ENCODE measurements at regions not wholly inside any gene's neighbourhood (a gene's known extent, or its start where the extent isn't known, plus 50 kb on each side); places are given as distances from the start of the nearest gene placed in this dataset.
"Not testable (repeated sequence)": the region's sequence is repeated elsewhere in the genome, so short reads cannot be mapped to it uniquely, and the experiment has no call there.

DNA sequence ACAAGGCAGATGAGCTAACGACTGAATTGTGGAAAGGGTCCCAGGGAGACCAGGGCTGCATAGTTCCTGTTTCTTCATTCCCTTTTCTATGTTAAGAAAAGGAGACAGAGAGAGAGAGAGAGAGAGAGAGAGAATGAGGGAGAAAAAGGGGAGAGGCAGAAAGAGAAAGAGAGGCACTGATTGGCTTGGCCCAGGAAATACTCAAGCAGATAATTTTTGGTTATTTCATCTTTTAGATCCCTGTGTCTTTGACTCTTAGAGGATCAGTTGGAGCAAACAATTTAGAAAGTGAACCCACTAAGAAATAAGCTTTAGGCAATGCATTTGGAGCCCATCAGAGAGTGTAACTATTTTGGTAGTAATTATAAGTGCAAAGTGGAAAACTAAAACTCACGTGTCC, 103.4 kb downstream of the CEP44 start:
- Histone ChIP-seq H3K27ac (ENCODE audit: low read depth in 2 of 2, low read length in 2 of 2) (no peak overlapping the region), H3K9me3 (ENCODE audit: control insufficient read depth in 2 of 2, low read length in 2 of 2) (no peaks in the 10 kb centered on the region), H3K4me3 (ENCODE audit: low read length in 2 of 2) (no peak overlapping the region), H3K27me3 (ENCODE audit: control insufficient read depth in 2 of 2, insufficient read depth in 2 of 2, low read length in 2 of 2) (no peaks in the 10 kb centered on the region), H3K4me1 (ENCODE audit: control insufficient read depth in 2 of 2, insufficient read depth in 2 of 2, low read length in 2 of 2) (no peaks in the 10 kb centered on the region), H3K9ac (ENCODE audit: low read depth in 1 of 2, low read length in 2 of 2) (no peak overlapping the region), H3K36me3 (ENCODE audit: control insufficient read depth in 2 of 2, insufficient read depth in 2 of 2, low read length in 2 of 2) (no peaks in the 10 kb centered on the region)

DNA sequence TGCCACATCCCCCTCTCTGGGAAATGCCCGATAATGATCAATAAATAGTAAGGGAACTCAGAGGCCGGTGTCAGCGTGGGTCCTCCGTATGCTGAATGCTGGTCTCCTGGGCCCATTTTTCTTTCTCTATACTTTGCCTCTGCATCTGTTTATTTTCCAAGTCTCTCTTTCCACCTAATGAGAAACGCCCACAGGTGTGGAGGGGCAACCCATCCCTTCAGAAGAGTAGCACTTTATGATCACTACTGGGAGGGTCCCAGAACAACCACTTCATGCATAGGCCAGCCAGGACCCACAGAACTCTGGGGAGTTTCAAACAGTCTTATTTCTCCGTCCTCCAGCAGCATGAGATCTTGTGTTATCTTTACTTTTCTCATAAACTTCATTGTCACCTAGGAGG, 100.1 kb downstream of the CEP44 start:
- peaks cover 0 to 4% of the 10 kb centered on the region in 2 donors for H3K4me1 ChIP-seq (ENCODE audit: control insufficient read depth in 2 of 2, insufficient read depth in 2 of 2, low read length in 2 of 2)
- H3K27ac ChIP-seq (ENCODE audit: low read depth in 2 of 2, low read length in 2 of 2), result peak overlapping the region in 1 of 2 donors; percentile 25
- H3K4me3 ChIP-seq (ENCODE audit: low read length in 2 of 2), result no peak overlapping the region
- no peaks in the 10 kb centered on the region for H3K27me3 ChIP-seq (ENCODE audit: control insufficient read depth in 2 of 2, insufficient read depth in 2 of 2, low read length in 2 of 2)
- no peaks in the 10 kb centered on the region for H3K36me3 ChIP-seq (ENCODE audit: control insufficient read depth in 2 of 2, insufficient read depth in 2 of 2, low read length in 2 of 2)
- no peak overlapping the region for H3K9ac ChIP-seq (ENCODE audit: low read depth in 1 of 2, low read length in 2 of 2)
- H3K9me3 ChIP-seq (ENCODE audit: control insufficient read depth in 2 of 2, low read length in 2 of 2), result no peaks in the 10 kb centered on the region

DNA sequence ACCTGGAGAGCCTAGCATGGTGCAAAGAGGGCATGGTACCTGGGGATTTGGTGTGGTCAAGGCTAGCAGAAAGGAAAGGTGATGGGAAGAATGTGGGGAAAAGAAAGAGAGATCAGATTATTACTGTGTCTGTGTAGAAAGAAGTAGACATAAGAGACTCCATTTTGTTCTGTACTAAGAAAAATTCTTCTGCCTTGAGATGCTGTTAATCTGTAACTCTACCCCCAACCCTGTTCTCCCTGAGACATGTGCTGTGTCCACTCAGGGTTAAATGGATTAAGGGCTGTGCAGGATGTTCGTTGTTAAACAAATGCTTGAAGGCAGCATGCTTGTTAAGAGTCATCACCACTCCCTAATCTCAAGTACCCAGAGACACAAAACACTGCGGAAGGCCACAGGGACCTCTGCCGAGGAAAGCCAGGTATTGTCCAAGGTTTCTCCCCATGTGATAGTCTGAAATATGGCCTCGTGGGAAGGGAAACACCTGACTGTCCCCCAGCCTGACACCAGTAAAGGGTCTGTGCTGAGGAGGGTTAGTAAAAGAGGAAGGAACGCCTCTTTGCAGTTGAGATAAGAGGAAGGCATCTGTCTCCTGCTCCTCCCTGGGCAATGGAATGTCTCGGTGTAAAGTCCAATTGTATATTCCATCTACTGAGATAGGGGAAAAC, 99.4 kb downstream of the CEP44 start:
- not testable (repeated sequence) for H3K36me3 ChIP-seq (ENCODE audit: control insufficient read depth in 2 of 2, insufficient read depth in 2 of 2, low read length in 2 of 2); H3K9ac ChIP-seq (ENCODE audit: low read depth in 1 of 2, low read length in 2 of 2); H3K27me3 ChIP-seq (ENCODE audit: control insufficient read depth in 2 of 2, insufficient read depth in 2 of 2, low read length in 2 of 2); H3K27ac ChIP-seq (ENCODE audit: low read depth in 2 of 2, low read length in 2 of 2); H3K4me3 ChIP-seq (ENCODE audit: low read length in 2 of 2); H3K9me3 ChIP-seq (ENCODE audit: control insufficient read depth in 2 of 2, low read length in 2 of 2); H3K4me1 ChIP-seq (ENCODE audit: control insufficient read depth in 2 of 2, insufficient read depth in 2 of 2, low read length in 2 of 2)

All from mucosa of rectum (tissue), 2 donors.